ENCODE measurements at regions not wholly inside any gene's neighbourhood (a gene's known extent, or its start where the extent isn't known, plus 50 kb on each side); places are given as distances from the start of the nearest gene placed in this dataset.

GRCh38 chr1:43082740-43083139 is 89.3 kb downstream of the EBNA1BP2 start:
- TF ChIP-seq REST (IDR thresholded peaks at IDR 0.05; ENCODE audit: insufficient read depth in 1 of 2, low read depth in 2 of 2, low read length in 1 of 2) (no peak), CTCF (IDR thresholded peaks at IDR 0.05) (no peak), POLR2AphosphoS5 (IDR thresholded peaks at IDR 0.05; ENCODE audit: low read depth, low read length) (no peak)

Measured in Panc1 (cell line).